Thyroid gland (tissue), 4 donors: ENCODE measurements at regions not wholly inside any gene's neighbourhood (a gene's known extent, or its start where the extent isn't known, plus 50 kb on each side); places are given as distances from the start of the nearest gene placed in this dataset.

Experiments
- DNase-seq, 2 donors: peaks; one replicate each; pipeline ENCODE4 v3.0.0-alpha.2; 2019
- H3K27ac ChIP-seq, 3 donors: fragments of 200-600 bp; sonication (generic); 1 replicate in 2 of 3; 2 replicates in 1 of 3; pipeline ENCODE4 v1.5.1; 2016 to 2019; ENCODE audit warnings: mild to moderate bottlenecking in 1 of 3, moderate library complexity in 1 of 3
- H3K27me3 ChIP-seq: fragments of 200-600 bp; sonication (generic); one replicate; pipeline ENCODE4 v1.5.1; 2019
- H3K36me3 ChIP-seq, 2 donors: fragments of 200-600 bp; sonication (generic); one replicate each; pipeline ENCODE4 v1.5.1; 2016 to 2019
- H3K4me1 ChIP-seq, 2 donors: fragments of 200-600 bp; sonication (generic); one replicate each; pipeline ENCODE4 v1.5.1; 2017 to 2019
- H3K4me3 ChIP-seq, 3 donors: fragments of 200-600 bp; sonication (generic); replicated peaks in 1 of 3; 1 replicate in 2 of 3; 2 replicates in 1 of 3; pipeline ENCODE4 v1.5.1; 2016; ENCODE audit warnings: mild to moderate bottlenecking in 1 of 3
- H3K9me3 ChIP-seq: fragments of 200-600 bp; sonication (generic); one replicate; pipeline ENCODE4 v1.5.1; 2017
- CTCF ChIP-seq, 6 experiments: fragments of 200-600 bp in 3 of 6; fragments of 450-650 bp in 3 of 6; sonication (generic) in 3 of 6; IDR thresholded peaks; one replicate each; pipeline ENCODE4 v1.5.1; 2016 to 2019; ENCODE audit warnings: antibody characterized with exemption in 6 of 6, mild to moderate bottlenecking in 2 of 6, inconsistent platforms in 1 of 6, moderate library complexity in 1 of 6
- POLR2A ChIP-seq, 2 donors: fragments of 450-650 bp; IDR thresholded peaks; one replicate each; pipeline ENCODE4 v1.6.1; 2017; ENCODE audit warnings: antibody characterized with exemption in 2 of 2, mild to moderate bottlenecking in 2 of 2, moderate library complexity in 1 of 2
- WGBS, 2 donors: methylation state at CpG; one replicate each; pipeline ENCODE4 v1.1.5; 2017; 5-methylcytosine and 5-hydroxymethylcytosine counted together
- intact Hi-C: fragments of 100-400 bp; cut with DNase I; formaldehyde crosslinking; loops from one replicate; pipeline ENCODE4 v1.15.1; 2023

- Histone ChIP-seq H3K9me3 (no peaks in the 10 kb centered on the region), H3K4me3 (no peak overlapping the region), H3K27me3 (no peaks in the 10 kb centered on the region), H3K36me3 (no peaks in the 10 kb centered on the region), H3K4me1 (no peaks in the 10 kb centered on the region), H3K27ac (no peak overlapping the region)
- no peak for TF ChIP-seq CTCF (IDR thresholded peaks at IDR 0.05)
- no peak for TF ChIP-seq POLR2A (IDR thresholded peaks at IDR 0.05)
- intact Hi-C loops, result no loop called here
- no peak for DNase-seq
Measured at GRCh38 chr5:30650311-30650710, 543.2 kb upstream of the CDH6 start.

DNA sequence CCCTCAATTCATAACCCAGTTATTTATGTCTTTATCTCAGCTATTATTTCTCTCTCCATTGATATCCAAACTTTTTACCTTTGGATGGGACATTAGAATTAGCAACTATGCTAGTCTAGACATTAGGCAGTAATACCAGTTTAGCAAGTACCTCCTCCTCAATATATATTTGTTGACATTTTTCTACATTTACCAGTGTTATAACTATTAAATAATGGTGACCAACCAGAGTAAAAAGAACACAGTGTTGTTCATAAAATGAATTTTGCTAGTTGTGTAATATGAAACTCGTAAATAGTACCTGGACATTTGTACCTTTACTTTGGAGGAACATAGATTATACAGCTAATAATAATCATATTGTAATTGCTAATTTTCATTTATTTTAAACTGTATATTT lies 554.6 kb upstream of the CDH6 start:
- Histone ChIP-seq H3K4me3 (no peak overlapping the region), H3K27me3 (no peaks in the 10 kb centered on the region), H3K9me3 (no peaks in the 10 kb centered on the region), H3K4me1 (no peaks in the 10 kb centered on the region), H3K36me3 (no peaks in the 10 kb centered on the region), H3K27ac (no peak overlapping the region)
- WGBS, 2 donors, result 77% methylated on average over 1 of the region's 1 CpG
- DNase-seq, result no peak
- intact Hi-C loops, result no loop called here
- TF ChIP-seq CTCF (IDR thresholded peaks at IDR 0.05) (no peak), POLR2A (IDR thresholded peaks at IDR 0.05) (no peak)

GRCh38 chr5:30627945-30628344 lies 565.5 kb upstream of the CDH6 start:
- Histone ChIP-seq H3K4me3 (no peak overlapping the region), H3K9me3 (no peaks in the 10 kb centered on the region), H3K4me1 (no peaks in the 10 kb centered on the region), H3K27me3 (no peaks in the 10 kb centered on the region), H3K27ac (no peak overlapping the region), H3K36me3 (no peaks in the 10 kb centered on the region)
- no peak for TF ChIP-seq POLR2A (IDR thresholded peaks at IDR 0.05)
- intact Hi-C loops, result no loop called here
- DNase-seq, result no peak

DNA sequence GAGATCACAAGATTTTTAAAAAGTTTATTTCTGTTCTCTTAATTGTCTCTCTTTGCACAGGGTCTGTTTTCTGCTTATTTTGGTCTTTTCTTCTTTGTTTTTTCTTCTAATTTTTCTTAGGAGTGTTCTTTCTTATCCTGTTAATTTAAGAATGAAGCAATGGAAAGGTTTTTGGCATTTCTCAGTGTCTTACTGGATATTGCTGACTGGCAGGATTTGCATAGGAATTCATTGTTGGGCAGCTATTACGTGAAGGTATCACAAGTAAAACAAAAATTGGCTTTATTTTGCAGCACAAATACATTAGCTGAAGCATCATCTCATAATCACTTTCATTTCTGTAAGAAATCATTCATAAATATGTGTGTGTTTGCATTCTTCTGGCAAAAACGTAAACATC lies 566.9 kb upstream of the CDH6 start:
- intact Hi-C loops, result no loop called here
- H3K9me3 ChIP-seq, result no peaks in the 10 kb centered on the region
- no peaks in the 10 kb centered on the region for H3K36me3 ChIP-seq
- no peaks in the 10 kb centered on the region for H3K4me1 ChIP-seq
- no peak overlapping the region for H3K4me3 ChIP-seq
- no peak for TF ChIP-seq POLR2A (IDR thresholded peaks at IDR 0.05)
- no peak for TF ChIP-seq CTCF (IDR thresholded peaks at IDR 0.05)
- no peak for DNase-seq
- H3K27me3 ChIP-seq, result no peaks in the 10 kb centered on the region
- no peak overlapping the region for H3K27ac ChIP-seq
- WGBS, 2 donors, result 78 to 82% methylated on average over 2 of the region's 2 CpGs

DNA sequence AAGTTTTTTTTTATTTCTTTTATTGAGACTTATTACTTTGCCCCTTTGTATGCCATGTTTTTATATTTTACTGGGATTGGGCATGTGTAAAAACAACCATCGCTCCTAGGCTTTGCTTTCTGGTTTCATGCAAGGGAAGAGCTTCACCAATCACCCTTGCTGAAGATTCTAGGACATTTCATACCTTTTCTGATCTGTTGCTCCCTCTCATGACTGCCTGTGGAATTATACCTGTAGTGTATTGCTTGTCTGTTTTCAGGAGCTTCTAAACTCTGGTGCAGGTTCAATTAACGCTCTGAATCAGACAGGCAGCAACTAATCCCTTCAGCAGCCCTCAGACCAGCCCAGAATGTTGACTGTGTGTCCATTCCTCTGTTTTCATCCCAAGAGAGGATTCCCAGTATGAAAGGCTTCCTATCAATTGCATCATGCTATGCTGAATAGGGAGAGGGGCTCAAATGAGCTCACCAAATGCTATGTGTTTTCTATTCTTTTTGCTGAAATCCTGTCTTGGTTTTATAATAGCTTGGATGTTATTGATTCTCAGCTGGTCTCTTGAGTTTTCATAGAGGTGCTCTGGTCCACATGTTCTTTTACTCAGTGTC lies 572.9 kb upstream of the CDH6 start:
- TF ChIP-seq CTCF (IDR thresholded peaks at IDR 0.05), result no peak
- TF ChIP-seq POLR2A (IDR thresholded peaks at IDR 0.05), result no peak
- H3K27ac ChIP-seq, result no peak overlapping the region
- no peaks in the 10 kb centered on the region for H3K9me3 ChIP-seq
- no peaks in the 10 kb centered on the region for H3K27me3 ChIP-seq
- intact Hi-C loops, result no loop called here
- no peak for DNase-seq
- H3K4me3 ChIP-seq, result no peak overlapping the region
- WGBS, 2 donors, result 71 to 76% methylated on average over 2 of the region's 2 CpGs
- no peaks in the 10 kb centered on the region for H3K4me1 ChIP-seq
- H3K36me3 ChIP-seq, result no peaks in the 10 kb centered on the region

DNA sequence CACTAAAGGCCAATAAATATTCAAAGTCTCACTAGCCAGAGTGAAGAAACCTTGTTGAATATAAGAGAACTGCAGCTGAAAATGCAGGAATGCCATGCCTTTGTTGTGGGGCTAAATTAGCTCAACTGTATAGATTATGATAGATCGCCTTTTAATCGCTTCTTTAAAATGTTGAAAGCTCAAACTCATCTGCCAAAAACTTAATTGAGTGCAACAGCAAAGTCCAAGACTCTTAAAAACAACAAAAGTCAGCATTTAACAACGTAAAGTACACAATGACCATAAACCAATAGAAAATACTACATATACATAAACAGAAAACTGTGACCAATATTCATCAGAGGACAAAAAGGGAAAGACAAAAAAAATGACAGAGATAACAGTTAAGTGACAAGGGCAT lies 585.0 kb upstream of the CDH6 start:
- H3K36me3 ChIP-seq, result no peaks in the 10 kb centered on the region
- H3K4me3 ChIP-seq, result no peak overlapping the region
- no peaks in the 10 kb centered on the region for H3K27me3 ChIP-seq
- no peak for TF ChIP-seq CTCF (IDR thresholded peaks at IDR 0.05)
- no peak for TF ChIP-seq POLR2A (IDR thresholded peaks at IDR 0.05)
- 82 to 84% methylated on average over 3 of the region's 3 CpGs for WGBS, 2 donors
- intact Hi-C loops, result no loop called here
- H3K27ac ChIP-seq, result no peak overlapping the region
- no peaks in the 10 kb centered on the region for H3K4me1 ChIP-seq
- no peaks in the 10 kb centered on the region for H3K9me3 ChIP-seq
- no peak for DNase-seq
